ENCODE measurements at regions not wholly inside any gene's neighbourhood (a gene's known extent, or its start where the extent isn't known, plus 50 kb on each side); places are given as distances from the start of the nearest gene placed in this dataset.

DNA sequence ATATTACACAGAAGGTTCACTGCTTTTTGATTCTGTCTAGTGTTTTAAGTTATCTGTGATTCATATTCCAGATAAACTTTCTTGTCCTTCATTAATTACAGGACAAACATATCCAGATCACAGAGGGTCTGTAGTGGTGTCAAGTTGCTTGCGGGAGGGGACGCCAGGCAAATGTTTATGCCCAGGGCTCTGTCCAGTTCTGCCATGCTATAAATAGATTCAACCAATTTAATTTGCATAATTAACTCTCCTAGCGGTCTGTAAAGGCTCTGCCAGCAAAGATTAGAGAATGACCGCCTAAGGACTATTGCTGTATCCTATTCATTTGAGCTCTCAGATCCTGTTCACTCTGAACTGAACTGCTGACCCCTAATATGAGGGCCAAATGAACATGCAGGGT lies 59.7 kb upstream of the TRPC4 start:
- Histone ChIP-seq H3F3A (ENCODE audit: insufficient read depth, low read length) (no peaks in the 10 kb centered on the region), H3K36me3 (ENCODE audit: insufficient read depth, low read length) (no peaks in the 10 kb centered on the region), H3K27me3 (ENCODE audit: insufficient read depth, low read length) (no peaks in the 10 kb centered on the region), H3K4me2 (ENCODE audit: low read length) (no peak overlapping the region), H4K20me1 (ENCODE audit: insufficient read depth, low read length) (no peaks in the 10 kb centered on the region), H2AFZ (ENCODE audit: low read length) (no peak overlapping the region), H3K79me2 (ENCODE audit: insufficient read depth, low read length) (no peaks in the 10 kb centered on the region), H3K9ac (ENCODE audit: low read length) (no peak overlapping the region), H3K9me3 (ENCODE audit: low read length) (no peaks in the 10 kb centered on the region), H3K27ac (ENCODE audit: low read depth, low read length, poor library complexity, severe bottlenecking) (no peak overlapping the region), H3K4me3 (ENCODE audit: low read depth, low read length, poor library complexity, severe bottlenecking) (no peak overlapping the region), H3K9me2 (ENCODE audit: low read depth, low read length) (no peaks in the 10 kb centered on the region), H3K4me1 (ENCODE audit: insufficient read depth, low read length, severe bottlenecking) (no peaks in the 10 kb centered on the region)
- no peak for TF ChIP-seq EZH2 (IDR thresholded peaks at IDR 0.05; ENCODE audit: borderline replicate concordance, low read length)
- TF ChIP-seq, protein P1, sequence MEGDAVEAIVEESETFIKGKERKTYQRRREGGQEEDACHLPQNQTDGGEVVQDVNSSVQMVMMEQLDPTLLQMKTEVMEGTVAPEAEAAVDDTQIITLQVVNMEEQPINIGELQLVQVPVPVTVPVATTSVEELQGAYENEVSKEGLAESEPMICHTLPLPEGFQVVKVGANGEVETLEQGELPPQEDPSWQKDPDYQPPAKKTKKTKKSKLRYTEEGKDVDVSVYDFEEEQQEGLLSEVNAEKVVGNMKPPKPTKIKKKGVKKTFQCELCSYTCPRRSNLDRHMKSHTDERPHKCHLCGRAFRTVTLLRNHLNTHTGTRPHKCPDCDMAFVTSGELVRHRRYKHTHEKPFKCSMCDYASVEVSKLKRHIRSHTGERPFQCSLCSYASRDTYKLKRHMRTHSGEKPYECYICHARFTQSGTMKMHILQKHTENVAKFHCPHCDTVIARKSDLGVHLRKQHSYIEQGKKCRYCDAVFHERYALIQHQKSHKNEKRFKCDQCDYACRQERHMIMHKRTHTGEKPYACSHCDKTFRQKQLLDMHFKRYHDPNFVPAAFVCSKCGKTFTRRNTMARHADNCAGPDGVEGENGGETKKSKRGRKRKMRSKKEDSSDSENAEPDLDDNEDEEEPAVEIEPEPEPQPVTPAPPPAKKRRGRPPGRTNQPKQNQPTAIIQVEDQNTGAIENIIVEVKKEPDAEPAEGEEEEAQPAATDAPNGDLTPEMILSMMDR (IDR thresholded peaks at IDR 0.05; ENCODE audit: low read length): no peak

DNA sequence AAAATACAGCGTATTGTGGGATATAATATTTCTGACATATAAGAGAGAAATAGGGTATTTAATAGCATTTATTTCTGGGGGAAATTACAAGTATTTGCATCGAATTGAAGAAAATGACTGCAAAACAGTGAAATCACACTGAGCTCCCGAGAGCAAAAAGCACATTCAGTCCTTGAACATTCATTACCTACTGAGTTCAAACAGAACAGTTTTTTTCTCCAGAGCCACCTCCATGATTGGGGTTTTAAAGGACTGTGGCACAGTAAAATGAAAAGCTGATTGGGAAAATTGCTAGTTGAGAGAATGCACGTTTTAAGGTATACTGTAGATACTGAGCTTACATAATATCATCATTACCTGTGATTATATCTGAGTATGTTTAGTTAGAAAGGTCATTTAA lies 58.0 kb upstream of the TRPC4 start:
- Histone ChIP-seq H3K4me1 (ENCODE audit: insufficient read depth, low read length, severe bottlenecking) (no peaks in the 10 kb centered on the region), H3K27me3 (ENCODE audit: insufficient read depth, low read length) (no peaks in the 10 kb centered on the region), H3K9ac (ENCODE audit: low read length) (no peak overlapping the region), H3K36me3 (ENCODE audit: insufficient read depth, low read length) (no peaks in the 10 kb centered on the region), H2AFZ (ENCODE audit: low read length) (no peak overlapping the region), H3F3A (ENCODE audit: insufficient read depth, low read length) (no peaks in the 10 kb centered on the region), H3K9me2 (ENCODE audit: low read depth, low read length) (no peaks in the 10 kb centered on the region), H3K9me3 (ENCODE audit: low read length) (no peaks in the 10 kb centered on the region), H3K4me3 (ENCODE audit: low read depth, low read length, poor library complexity, severe bottlenecking) (no peak overlapping the region), H3K4me2 (ENCODE audit: low read length) (no peak overlapping the region), H4K20me1 (ENCODE audit: insufficient read depth, low read length) (no peaks in the 10 kb centered on the region), H3K79me2 (ENCODE audit: insufficient read depth, low read length) (no peaks in the 10 kb centered on the region), H3K27ac (ENCODE audit: low read depth, low read length, poor library complexity, severe bottlenecking) (no peak overlapping the region)
- TF ChIP-seq, protein P1 (IDR thresholded peaks at IDR 0.05; ENCODE audit: low read length): no peak
- TF ChIP-seq EZH2 (IDR thresholded peaks at IDR 0.05; ENCODE audit: borderline replicate concordance, low read length): no peak

DNA sequence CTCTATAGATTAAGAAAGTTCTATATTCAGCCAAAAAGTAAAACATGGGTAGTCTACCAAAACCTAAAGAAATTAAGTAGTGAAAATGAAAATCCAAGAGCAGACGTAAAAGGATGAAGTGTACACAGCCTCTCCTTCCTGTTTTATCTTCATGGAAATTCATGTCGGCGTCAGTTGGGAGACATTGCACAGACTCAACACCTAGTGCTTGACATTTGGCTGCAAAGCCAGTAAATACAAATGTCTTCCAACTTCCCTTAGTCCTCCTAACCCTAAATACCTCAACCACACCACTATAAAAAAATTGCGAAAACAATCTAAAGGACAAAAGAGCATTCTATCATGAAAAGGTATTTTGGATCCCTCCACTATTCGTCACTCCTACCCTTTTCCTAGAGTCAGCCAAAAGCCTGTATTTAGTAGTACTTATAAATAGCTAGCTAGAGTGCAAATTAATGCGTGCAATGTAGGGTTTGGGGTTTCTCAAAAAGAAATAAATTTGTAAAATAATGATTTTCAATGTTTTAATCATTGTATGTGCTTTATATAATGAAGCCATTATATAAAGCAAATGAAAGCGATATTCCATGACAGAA lies 56.4 kb upstream of the TRPC4 start:
- Histone ChIP-seq H3F3A (ENCODE audit: insufficient read depth, low read length) (no peaks in the 10 kb centered on the region), H3K4me3 (ENCODE audit: low read depth, low read length, poor library complexity, severe bottlenecking) (no peak overlapping the region), H3K79me2 (ENCODE audit: insufficient read depth, low read length) (no peaks in the 10 kb centered on the region), H3K4me1 (ENCODE audit: insufficient read depth, low read length, severe bottlenecking) (no peaks in the 10 kb centered on the region), H3K9me2 (ENCODE audit: low read depth, low read length) (no peaks in the 10 kb centered on the region), H3K9ac (ENCODE audit: low read length) (no peak overlapping the region), H2AFZ (ENCODE audit: low read length) (no peak overlapping the region), H4K20me1 (ENCODE audit: insufficient read depth, low read length) (no peaks in the 10 kb centered on the region), H3K27me3 (ENCODE audit: insufficient read depth, low read length) (no peaks in the 10 kb centered on the region), H3K36me3 (ENCODE audit: insufficient read depth, low read length) (no peaks in the 10 kb centered on the region), H3K9me3 (ENCODE audit: low read length) (no peaks in the 10 kb centered on the region), H3K4me2 (ENCODE audit: low read length) (no peak overlapping the region), H3K27ac (ENCODE audit: low read depth, low read length, poor library complexity, severe bottlenecking) (no peak overlapping the region)
- TF ChIP-seq, protein P1 (IDR thresholded peaks at IDR 0.05; ENCODE audit: low read length): no peak

Measured in OCI-LY1 (cell line).